ENCODE measurements at regions not wholly inside any gene's neighbourhood (a gene's known extent, or its start where the extent isn't known, plus 50 kb on each side); places are given as distances from the start of the nearest gene placed in this dataset.

GRCh38 chr5:130740047-130740569, 424.9 kb downstream of the HINT1 start:
- H3K4me3 Mint-ChIP-seq, result no peak overlapping the region
- no peak overlapping the region for H3K27ac Mint-ChIP-seq
- no peak for DNase-seq
- H3K4me1 Mint-ChIP-seq, result no peaks in the 10 kb centered on the region
- intact Hi-C loops (cut with micrococcal nuclease), result no loop called here
- H3K9me3 Mint-ChIP-seq, result no peaks in the 10 kb centered on the region
- no peaks in the 10 kb centered on the region for H3K36me3 Mint-ChIP-seq (ENCODE audit: low read depth)
- no peaks in the 10 kb centered on the region for H3K27me3 Mint-ChIP-seq

- no peaks in the 10 kb centered on the region for H3K27me3 Mint-ChIP-seq
- H3K9me3 Mint-ChIP-seq, result no peaks in the 10 kb centered on the region
Measured at GRCh38 chr5:130731839-130732238, 433.2 kb downstream of the HINT1 start.

DNA sequence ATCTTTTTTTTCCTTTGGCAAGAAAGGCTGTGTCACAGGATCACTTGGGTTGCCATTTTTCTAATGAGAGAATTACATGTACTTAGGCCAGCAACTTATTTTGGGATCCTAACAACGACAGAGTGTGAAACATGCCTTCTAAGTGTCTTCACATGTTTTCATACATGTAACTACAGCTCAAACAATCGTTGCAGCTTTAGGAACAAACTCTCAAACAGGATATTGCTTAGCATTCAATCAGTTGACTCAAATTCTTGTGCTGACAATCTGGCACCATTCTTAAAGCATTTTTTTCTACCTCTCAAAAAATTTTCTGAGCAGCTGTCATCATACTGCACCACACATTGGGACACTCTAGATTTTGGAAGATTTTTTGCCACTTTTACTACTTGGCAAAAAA, 435.5 kb downstream of the HINT1 start:
- no peak for DNase-seq
- H3K4me1 Mint-ChIP-seq, result no peaks in the 10 kb centered on the region
- H3K36me3 Mint-ChIP-seq (ENCODE audit: low read depth), result no peaks in the 10 kb centered on the region
- no peaks in the 10 kb centered on the region for H3K27me3 Mint-ChIP-seq
- intact Hi-C loops (cut with micrococcal nuclease), result no loop called here
- no peak overlapping the region for H3K27ac Mint-ChIP-seq
- no peaks in the 10 kb centered on the region for H3K9me3 Mint-ChIP-seq
- H3K4me3 Mint-ChIP-seq, result no peak overlapping the region

More at GRCh38 chr5:130731839-130732238, 433.2 kb downstream of the HINT1 start:
- Mint-ChIP-seq H3K27ac (no peak overlapping the region), H3K4me1 (no peaks in the 10 kb centered on the region), H3K4me3 (no peak overlapping the region), H3K36me3 (ENCODE audit: low read depth) (no peaks in the 10 kb centered on the region)
- no peak for DNase-seq
- intact Hi-C loops (cut with micrococcal nuclease), result no loop called here

GRCh38 chr5:130727830-130728229, 437.2 kb downstream of the HINT1 start:
- DNase-seq, result no peak
- intact Hi-C loops (cut with micrococcal nuclease), result no loop called here
- no peaks in the 10 kb centered on the region for H3K9me3 Mint-ChIP-seq
- no peaks in the 10 kb centered on the region for H3K36me3 Mint-ChIP-seq (ENCODE audit: low read depth)
- H3K4me1 Mint-ChIP-seq, result no peaks in the 10 kb centered on the region
- no peaks in the 10 kb centered on the region for H3K27me3 Mint-ChIP-seq
- no peak overlapping the region for H3K4me3 Mint-ChIP-seq
- H3K27ac Mint-ChIP-seq, result no peak overlapping the region

GRCh38 chr5:130724658-130725057, 440.4 kb downstream of the HINT1 start:
- Mint-ChIP-seq H3K27ac (no peak overlapping the region), H3K9me3 (no peaks in the 10 kb centered on the region), H3K36me3 (ENCODE audit: low read depth) (no peaks in the 10 kb centered on the region), H3K4me1 (no peaks in the 10 kb centered on the region), H3K27me3 (no peaks in the 10 kb centered on the region), H3K4me3 (no peak overlapping the region)
- DNase-seq, result no peak
- intact Hi-C loops (cut with micrococcal nuclease), result no loop called here

DNA sequence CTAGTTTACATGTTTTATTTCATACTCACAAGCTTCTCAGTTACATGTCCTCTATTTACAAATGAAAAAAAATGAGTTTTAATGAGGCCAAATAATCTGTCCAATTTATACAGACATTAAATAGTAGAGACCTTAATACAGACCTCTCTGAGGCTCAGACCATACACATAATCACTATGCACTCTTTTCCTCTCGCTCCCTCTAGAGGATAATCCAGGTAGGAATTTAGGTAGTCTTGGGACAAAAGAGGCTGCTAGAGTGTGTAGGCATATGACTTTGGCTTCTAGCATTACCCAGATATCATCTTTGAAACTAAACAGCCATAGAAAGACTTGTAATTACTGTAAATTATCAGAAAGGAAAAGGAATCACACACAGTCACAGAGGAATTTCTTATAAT, 444.7 kb downstream of the HINT1 start:
- intact Hi-C loops (cut with micrococcal nuclease), result no loop called here
- H3K36me3 Mint-ChIP-seq (ENCODE audit: low read depth), result no peaks in the 10 kb centered on the region
- no peak overlapping the region for H3K27ac Mint-ChIP-seq
- no peak for DNase-seq
- no peaks in the 10 kb centered on the region for H3K27me3 Mint-ChIP-seq
- H3K4me3 Mint-ChIP-seq, result no peak overlapping the region
- no peaks in the 10 kb centered on the region for H3K4me1 Mint-ChIP-seq
- no peaks in the 10 kb centered on the region for H3K9me3 Mint-ChIP-seq

DNA sequence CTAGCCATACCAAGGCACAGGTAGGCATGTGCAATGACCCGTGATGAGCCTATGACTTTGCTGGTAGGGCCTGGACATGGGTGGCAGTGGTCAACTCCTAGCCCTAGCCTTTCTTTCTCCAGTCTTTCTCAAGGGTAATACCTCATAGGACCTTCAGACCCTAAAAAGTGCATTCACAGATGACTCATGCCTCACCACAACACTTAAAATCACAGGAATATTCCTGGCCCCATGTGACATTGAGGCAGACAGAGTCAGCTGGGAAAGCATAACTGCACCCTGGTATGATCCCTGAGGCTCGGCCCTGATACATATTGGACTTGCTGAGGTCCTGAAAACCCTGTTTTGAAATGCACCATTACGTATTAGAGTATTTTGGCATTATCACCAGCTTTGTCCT, 449.5 kb downstream of the HINT1 start:
- H3K36me3 Mint-ChIP-seq (ENCODE audit: low read depth), result no peaks in the 10 kb centered on the region
- intact Hi-C loops (cut with micrococcal nuclease), result no loop called here
- H3K4me1 Mint-ChIP-seq, result no peaks in the 10 kb centered on the region
- peaks cover 3% of the 10 kb centered on the region for H3K27me3 Mint-ChIP-seq
- H3K9me3 Mint-ChIP-seq, result no peaks in the 10 kb centered on the region
- no peak overlapping the region for H3K4me3 Mint-ChIP-seq
- no peak overlapping the region for H3K27ac Mint-ChIP-seq
- no peak for DNase-seq

DNA sequence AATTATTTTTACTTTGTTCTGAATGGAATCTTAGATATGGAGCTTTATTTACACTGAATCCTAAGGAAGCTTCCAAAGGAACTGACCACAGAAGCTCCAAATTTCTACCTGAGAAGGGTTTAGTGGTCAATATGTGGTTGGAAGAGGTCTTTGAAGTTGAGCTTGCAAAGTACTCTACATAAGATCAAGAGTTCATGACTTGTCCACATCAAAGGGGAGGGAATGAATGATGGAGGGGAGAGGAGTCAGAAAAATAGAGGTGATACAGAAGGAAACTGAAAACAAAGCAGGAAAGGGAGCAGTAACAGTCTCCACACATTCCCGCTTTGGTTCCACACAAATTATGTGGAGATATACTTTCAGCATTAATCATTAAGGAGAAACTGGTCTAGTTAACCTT, 450.9 kb downstream of the HINT1 start:
- intact Hi-C loops (cut with micrococcal nuclease), result no loop called here
- no peaks in the 10 kb centered on the region for H3K4me1 Mint-ChIP-seq
- H3K9me3 Mint-ChIP-seq, result no peaks in the 10 kb centered on the region
- H3K27me3 Mint-ChIP-seq, result peaks cover 3% of the 10 kb centered on the region
- no peak overlapping the region for H3K27ac Mint-ChIP-seq
- no peaks in the 10 kb centered on the region for H3K36me3 Mint-ChIP-seq (ENCODE audit: low read depth)
- no peak overlapping the region for H3K4me3 Mint-ChIP-seq
- DNase-seq, result no peak

GRCh38 chr5:130712324-130712723, 452.7 kb downstream of the HINT1 start:
- no peaks in the 10 kb centered on the region for H3K9me3 Mint-ChIP-seq
- no peak for DNase-seq
- no peak overlapping the region for H3K27ac Mint-ChIP-seq
- H3K4me3 Mint-ChIP-seq, result no peak overlapping the region
- H3K36me3 Mint-ChIP-seq (ENCODE audit: low read depth), result no peaks in the 10 kb centered on the region
- H3K27me3 Mint-ChIP-seq, result peaks cover 3% of the 10 kb centered on the region
- intact Hi-C loops (cut with micrococcal nuclease), result no loop called here
- H3K4me1 Mint-ChIP-seq, result no peaks in the 10 kb centered on the region

DNA sequence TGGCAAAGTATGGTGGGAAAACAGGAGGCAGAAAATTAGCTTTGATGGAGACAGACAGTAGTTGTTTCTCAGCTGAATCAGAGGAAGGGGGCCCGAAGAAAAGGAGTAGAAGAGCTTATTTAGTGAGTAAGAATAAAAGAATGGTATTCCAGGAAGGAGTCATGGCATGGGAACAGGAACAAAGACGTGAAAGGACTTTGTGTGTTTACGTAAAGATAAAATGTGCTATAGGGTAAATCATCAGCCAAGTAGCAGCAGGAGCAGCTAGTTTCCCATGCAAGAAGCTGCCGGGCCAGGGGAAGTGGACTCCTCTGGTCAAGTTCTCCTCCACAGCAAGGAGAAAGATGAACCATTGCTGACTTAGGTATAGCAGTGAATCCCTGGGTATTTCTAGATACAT, 454.5 kb downstream of the HINT1 start:
- H3K27ac Mint-ChIP-seq, result no peak overlapping the region
- H3K27me3 Mint-ChIP-seq, result peaks cover 3% of the 10 kb centered on the region
- no peaks in the 10 kb centered on the region for H3K9me3 Mint-ChIP-seq
- no peak for DNase-seq
- no peaks in the 10 kb centered on the region for H3K36me3 Mint-ChIP-seq (ENCODE audit: low read depth)
- H3K4me3 Mint-ChIP-seq, result no peak overlapping the region
- no peaks in the 10 kb centered on the region for H3K4me1 Mint-ChIP-seq
- intact Hi-C loops (cut with micrococcal nuclease), result no loop called here

DNA sequence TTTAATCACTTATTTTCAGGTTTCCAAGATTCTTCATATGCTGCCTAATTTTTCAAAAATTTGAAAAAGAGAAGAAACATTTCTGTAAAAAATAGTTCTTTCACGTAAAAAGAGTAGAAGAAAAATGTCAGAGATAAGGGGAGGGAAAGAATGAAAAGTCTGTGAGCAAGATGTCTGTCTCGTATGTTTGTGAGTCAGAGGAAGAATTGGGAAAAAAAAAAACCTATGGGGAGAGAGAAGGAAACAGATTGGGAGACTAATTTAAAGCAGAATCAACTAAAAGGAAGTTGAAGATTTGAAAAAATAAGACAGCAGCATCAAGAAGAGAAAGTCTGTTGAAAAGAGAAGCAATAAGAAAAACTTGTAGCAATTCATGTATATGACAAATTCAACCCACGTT, 456.3 kb downstream of the HINT1 start:
- DNase-seq, result no peak
- Mint-ChIP-seq H3K27ac (no peak overlapping the region), H3K27me3 (peaks cover 3% of the 10 kb centered on the region), H3K4me3 (no peak overlapping the region), H3K9me3 (no peaks in the 10 kb centered on the region), H3K36me3 (ENCODE audit: low read depth) (no peaks in the 10 kb centered on the region), H3K4me1 (no peaks in the 10 kb centered on the region)
- intact Hi-C loops (cut with micrococcal nuclease), result no loop called here

- Mint-ChIP-seq H3K27me3 (no peaks in the 10 kb centered on the region), H3K4me3 (no peak overlapping the region), H3K27ac (no peak overlapping the region), H3K9me3 (peaks cover 6% of the 10 kb centered on the region), H3K36me3 (ENCODE audit: low read depth) (no peaks in the 10 kb centered on the region), H3K4me1 (no peaks in the 10 kb centered on the region)
- intact Hi-C loops (cut with micrococcal nuclease), result no loop called here
- DNase-seq, result no peak
Measured at GRCh38 chr5:130706696-130707095, 458.4 kb downstream of the HINT1 start.

DNA sequence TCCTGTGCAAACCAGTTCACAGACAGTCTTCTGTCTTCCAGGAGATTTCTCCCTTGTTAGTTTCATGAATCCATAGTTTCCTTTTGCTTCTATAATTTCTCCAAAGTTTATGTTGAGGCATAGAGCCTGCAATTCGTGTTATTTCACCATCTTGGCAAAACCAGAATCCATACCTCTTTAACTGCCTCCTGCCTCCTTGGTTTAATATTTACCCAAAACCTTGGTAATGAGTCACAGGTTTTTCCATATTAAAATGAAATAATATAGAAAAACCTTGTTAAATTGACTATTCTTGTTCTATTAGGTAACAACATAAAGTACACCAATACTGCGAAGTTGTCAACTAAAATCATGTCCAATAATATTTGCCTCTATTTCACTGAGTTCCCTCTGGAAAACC, 459.7 kb downstream of the HINT1 start:
- no peak overlapping the region for H3K4me3 Mint-ChIP-seq
- intact Hi-C loops (cut with micrococcal nuclease), result no loop called here
- peaks cover 6% of the 10 kb centered on the region for H3K9me3 Mint-ChIP-seq
- DNase-seq, result no peak
- no peaks in the 10 kb centered on the region for H3K27me3 Mint-ChIP-seq
- H3K36me3 Mint-ChIP-seq (ENCODE audit: low read depth), result no peaks in the 10 kb centered on the region
- no peak overlapping the region for H3K27ac Mint-ChIP-seq
- no peaks in the 10 kb centered on the region for H3K4me1 Mint-ChIP-seq

DNA sequence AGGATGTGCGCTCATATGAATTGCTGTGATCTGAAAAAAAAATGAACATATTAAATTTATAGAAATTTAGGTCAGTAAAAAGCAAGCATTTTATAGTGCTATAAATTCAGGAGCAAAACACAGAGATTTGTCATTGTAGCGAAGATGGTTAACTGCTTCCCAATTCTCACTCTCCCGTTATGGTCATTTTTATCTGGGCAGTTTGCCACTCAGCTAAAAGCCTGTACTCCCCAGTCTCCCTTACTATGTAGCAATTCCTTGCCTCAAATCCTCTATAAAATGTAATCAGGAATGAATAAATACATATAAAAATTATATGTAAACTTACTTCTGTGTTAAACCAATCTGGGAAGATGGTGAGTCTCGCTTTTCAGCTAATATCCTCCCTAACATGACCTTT, 471.5 kb downstream of the HINT1 start:
- intact Hi-C loops (cut with micrococcal nuclease), result no loop called here

DNA sequence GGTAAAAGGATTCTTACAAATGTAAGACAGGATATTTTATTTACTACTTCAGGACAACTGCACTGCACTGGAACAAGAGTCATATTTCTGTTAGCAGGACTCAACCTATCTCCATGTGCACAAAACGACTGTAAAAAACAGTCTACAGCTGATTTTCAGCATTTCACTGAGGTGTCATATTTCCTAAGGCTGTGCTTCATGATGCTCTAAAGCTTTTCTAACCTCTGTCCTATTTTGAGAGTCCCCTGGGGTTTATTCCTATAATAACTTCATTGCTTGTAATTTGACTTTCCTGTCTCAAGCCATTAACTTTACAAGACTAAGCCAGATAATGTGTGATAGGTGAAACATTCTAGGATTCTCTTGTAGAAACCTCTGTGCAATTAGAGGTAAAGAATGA, 472.3 kb downstream of the HINT1 start:
- no peak for DNase-seq
- H3K9me3 Mint-ChIP-seq, result no peaks in the 10 kb centered on the region
- peaks cover 2% of the 10 kb centered on the region for H3K4me1 Mint-ChIP-seq
- intact Hi-C loops (cut with micrococcal nuclease), result no loop called here
- no peak overlapping the region for H3K4me3 Mint-ChIP-seq
- H3K27ac Mint-ChIP-seq, result no peak overlapping the region
- H3K27me3 Mint-ChIP-seq, result peaks cover 15% of the 10 kb centered on the region
- H3K36me3 Mint-ChIP-seq (ENCODE audit: low read depth), result no peaks in the 10 kb centered on the region

More for the DNA sequence above, 471.5 kb downstream of the HINT1 start:
- Mint-ChIP-seq H3K4me1 (peaks cover 2% of the 10 kb centered on the region), H3K9me3 (no peaks in the 10 kb centered on the region), H3K4me3 (no peak overlapping the region), H3K27me3 (peaks cover 15% of the 10 kb centered on the region), H3K36me3 (ENCODE audit: low read depth) (no peaks in the 10 kb centered on the region), H3K27ac (no peak overlapping the region)
- DNase-seq, result no peak

Measured in activated CD4-positive, alpha-beta T cell treated with anti-CD3 and anti-CD28 coated beads, Interleukin-2, amount 10 ng/mL, durations not matched to agents 24 days and 14 days (primary cell).